ENCODE measurements at regions not wholly inside any gene's neighbourhood (a gene's known extent, or its start where the extent isn't known, plus 50 kb on each side); places are given as distances from the start of the nearest gene placed in this dataset.

DNA sequence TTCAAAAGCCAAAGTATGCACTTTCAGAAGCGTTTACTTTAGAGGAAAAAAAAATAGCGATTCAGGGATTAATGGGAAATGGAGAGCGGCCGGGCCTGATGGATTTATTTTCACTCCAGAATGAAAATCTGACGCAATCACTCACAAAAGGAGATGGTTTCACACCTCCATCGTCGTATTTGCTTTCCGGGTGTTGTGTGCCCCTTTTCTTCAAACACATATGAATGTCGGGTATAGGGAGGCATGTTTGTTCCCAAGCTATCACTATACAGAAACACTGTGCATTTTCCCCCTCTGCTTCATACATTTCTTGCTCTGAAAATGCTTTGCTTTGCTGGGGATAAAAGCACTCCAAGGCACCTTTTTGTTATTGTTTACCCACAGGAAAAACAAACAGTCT is 562.2 kb upstream of the ZFHX3 start:
- no peak overlapping the region for H3K9ac ChIP-seq (ENCODE audit: insufficient read depth in 1 of 2, low read length in 2 of 2)
- ATAC-seq (ENCODE audit: insufficient read depth, low FRiP score) (no peak), DNase-seq (no peak)
- no peak overlapping the region for H3K27ac ChIP-seq (ENCODE audit: low read depth in 1 of 2, low read length in 1 of 2)
- no peak overlapping the region for H3K4me3 ChIP-seq
- no peak for TF ChIP-seq CTCF (IDR thresholded peaks at IDR 0.05; ENCODE audit: control extremely low read depth, extremely low read depth)
- no peaks in the 10 kb centered on the region for H3K9me3 ChIP-seq (ENCODE audit: control insufficient read depth in 4 of 4, insufficient read depth in 3 of 4, low read length in 3 of 4)
- no peaks in the 10 kb centered on the region for H3K27me3 ChIP-seq (ENCODE audit: control insufficient read depth in 3 of 3, insufficient read depth in 3 of 3, low read length in 2 of 3)
- H3K4me1 ChIP-seq (ENCODE audit: control insufficient read depth in 5 of 5, insufficient read depth in 5 of 5, low read length in 5 of 5), result peaks cover 0 to 58% (median 3%) of the 10 kb centered on the region in 5 donors
- WGBS, 2 donors, result 46 to 52% methylated on average over 9 of the region's 9 CpGs
- H3K36me3 ChIP-seq (ENCODE audit: control insufficient read depth in 4 of 4, insufficient read depth in 4 of 4, low read length in 4 of 4), result no peaks in the 10 kb centered on the region

GRCh38 chr16:73608911-73609310 is 561.0 kb upstream of the ZFHX3 start:
- DNase-seq (no peak), ATAC-seq (ENCODE audit: insufficient read depth, low FRiP score) (no peak)
- no peak for TF ChIP-seq CTCF (IDR thresholded peaks at IDR 0.05; ENCODE audit: control extremely low read depth, extremely low read depth)
- no peaks in the 10 kb centered on the region for H3K9me3 ChIP-seq (ENCODE audit: control insufficient read depth in 4 of 4, insufficient read depth in 3 of 4, low read length in 3 of 4)
- H3K9ac ChIP-seq (ENCODE audit: insufficient read depth in 1 of 2, low read length in 2 of 2), result no peak overlapping the region
- no peak overlapping the region for H3K4me3 ChIP-seq
- H3K27me3 ChIP-seq (ENCODE audit: control insufficient read depth in 3 of 3, insufficient read depth in 3 of 3, low read length in 2 of 3), result no peaks in the 10 kb centered on the region
- WGBS, 2 donors, result 83 to 84% methylated on average over 8 of the region's 8 CpGs
- H3K36me3 ChIP-seq (ENCODE audit: control insufficient read depth in 4 of 4, insufficient read depth in 4 of 4, low read length in 4 of 4), result no peaks in the 10 kb centered on the region
- no peak overlapping the region for H3K27ac ChIP-seq (ENCODE audit: low read depth in 1 of 2, low read length in 1 of 2)
- H3K4me1 ChIP-seq (ENCODE audit: control insufficient read depth in 5 of 5, insufficient read depth in 5 of 5, low read length in 5 of 5), result peaks cover 0 to 47% (median 1%) of the 10 kb centered on the region in 5 donors

DNA sequence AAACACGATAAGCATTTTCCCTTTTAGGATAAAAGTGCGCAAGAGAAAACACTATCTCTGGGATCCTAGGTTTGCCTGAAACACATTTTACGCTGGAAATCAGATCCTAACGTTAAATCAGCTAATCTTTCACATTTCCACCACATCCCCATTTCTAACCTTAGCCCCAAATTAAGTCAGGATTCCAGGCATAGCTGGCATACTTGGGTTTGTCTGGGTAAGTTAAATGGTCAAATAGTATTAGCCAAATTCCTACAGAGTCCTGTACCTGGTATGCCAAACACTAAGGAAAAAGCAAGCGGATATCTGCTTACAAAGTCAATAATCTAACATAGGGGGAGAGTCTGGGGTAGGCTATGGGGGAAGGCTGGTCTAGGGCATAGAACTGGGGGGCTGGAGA is 557.4 kb upstream of the ZFHX3 start:
- TF ChIP-seq CTCF (IDR thresholded peaks at IDR 0.05; ENCODE audit: control extremely low read depth, extremely low read depth), result no peak
- Histone ChIP-seq H3K4me3 (no peak overlapping the region), H3K27ac (ENCODE audit: low read depth in 1 of 2, low read length in 1 of 2) (no peak overlapping the region), H3K27me3 (ENCODE audit: control insufficient read depth in 3 of 3, insufficient read depth in 3 of 3, low read length in 2 of 3) (no peaks in the 10 kb centered on the region), H3K9ac (ENCODE audit: insufficient read depth in 1 of 2, low read length in 2 of 2) (no peak overlapping the region), H3K4me1 (ENCODE audit: control insufficient read depth in 5 of 5, insufficient read depth in 5 of 5, low read length in 5 of 5) (peaks cover 0 to 17% (median 0%) of the 10 kb centered on the region in 5 donors), H3K36me3 (ENCODE audit: control insufficient read depth in 4 of 4, insufficient read depth in 4 of 4, low read length in 4 of 4) (no peaks in the 10 kb centered on the region), H3K9me3 (ENCODE audit: control insufficient read depth in 4 of 4, insufficient read depth in 3 of 4, low read length in 3 of 4) (no peaks in the 10 kb centered on the region)
- WGBS, 2 donors, result 83 to 92% methylated on average over 5 of the region's 5 CpGs
- DNase-seq (no peak), ATAC-seq (ENCODE audit: insufficient read depth, low FRiP score) (no peak)

GRCh38 chr16:73601911-73602310 is 554.0 kb upstream of the ZFHX3 start:
- Histone ChIP-seq H3K4me3 (no peak overlapping the region), H3K27ac (ENCODE audit: low read depth in 1 of 2, low read length in 1 of 2) (no peak overlapping the region), H3K27me3 (ENCODE audit: control insufficient read depth in 3 of 3, insufficient read depth in 3 of 3, low read length in 2 of 3) (no peaks in the 10 kb centered on the region), H3K9ac (ENCODE audit: insufficient read depth in 1 of 2, low read length in 2 of 2) (no peak overlapping the region), H3K9me3 (ENCODE audit: control insufficient read depth in 4 of 4, insufficient read depth in 3 of 4, low read length in 3 of 4) (peaks cover 0 to 2% (median 0%) of the 10 kb centered on the region in 4 donors), H3K4me1 (ENCODE audit: control insufficient read depth in 5 of 5, insufficient read depth in 5 of 5, low read length in 5 of 5) (peaks cover 0 to 13% (median 0%) of the 10 kb centered on the region in 5 donors), H3K36me3 (ENCODE audit: control insufficient read depth in 4 of 4, insufficient read depth in 4 of 4, low read length in 4 of 4) (no peaks in the 10 kb centered on the region)
- ATAC-seq (ENCODE audit: insufficient read depth, low FRiP score) (no peak), DNase-seq (no peak)
- no peak for TF ChIP-seq CTCF (IDR thresholded peaks at IDR 0.05; ENCODE audit: control extremely low read depth, extremely low read depth)
- 79 to 84% methylated on average over 3 of the region's 3 CpGs for WGBS, 2 donors

All from lung (tissue), 11 donors.